IMR-90 (cell line): ENCODE measurements at regions not wholly inside any gene's neighbourhood (a gene's known extent, or its start where the extent isn't known, plus 50 kb on each side); places are given as distances from the start of the nearest gene placed in this dataset.
"Not testable (repeated sequence)": the region's sequence is repeated elsewhere in the genome, so short reads cannot be mapped to it uniquely, and the experiment has no call there.

ENCODE experiments used
- ATAC-seq: fragments of 200-7000 bp; cut with Tn5 transposase; 2 replicates; pipeline ENCODE4 v1.9.1; 2020; ENCODE audit warnings: low read depth, mild to moderate bottlenecking, moderate library complexity
- BruUV-seq: library from RNA; stranded (reverse); fragments of 400-500 nt; replicated peaks from 2 replicates; lab custom pipeline; 2021; lab: Mats Ljungman, UMichigan
- CTCF ChIA-PET: fragments of 300-600 bp; formaldehyde crosslinking; extraction: SDS; loops from one replicate; lab custom pipeline; 2021; ENCODE audit warnings: antibody characterized with exemption; lab: Yijun Ruan, JAX
- POLR2A ChIA-PET: fragments of 300-600 bp; sonication (Branson Sonifier 250); formaldehyde crosslinking; loops from one replicate; lab custom pipeline; 2022; ENCODE audit warnings: antibody characterized with exemption; ENCODE audit not compliant: unreplicated experiment; lab: Charles Lee
- DNase-seq: peaks from one replicate; pipeline ENCODE4 v3.0.0; 2013
- H2AFZ ChIP-seq: replicated peaks from 2 replicates; pipeline ENCODE3; 2013; ENCODE audit warnings: low read length, mild to moderate bottlenecking; ENCODE audit not compliant: poor library complexity
- H2AK5ac ChIP-seq: 2 replicates; pipeline ENCODE4 v1.6.1; 2013; ENCODE audit warnings: low read depth, low read length, inconsistent platforms
- H2AK9ac ChIP-seq: replicated peaks from 2 replicates; pipeline ENCODE3; 2013; ENCODE audit warnings: mild to moderate bottlenecking, low read depth, low read length, moderate library complexity; ENCODE audit not compliant: poor library complexity
- H2BK120ac ChIP-seq: 2 replicates; pipeline ENCODE4 v1.6.1; 2013; ENCODE audit warnings: low read depth, low read length, inconsistent platforms
- H2BK15ac ChIP-seq: 3 replicates; pipeline ENCODE4 v1.6.1; 2013; ENCODE audit warnings: low read depth, low read length, inconsistent platforms
- H2BK20ac ChIP-seq: 2 replicates; pipeline ENCODE4 v1.6.1; 2013; ENCODE audit warnings: low read depth, mild to moderate bottlenecking, inconsistent platforms, low read length, moderate library complexity
- H2BK5ac ChIP-seq: 2 replicates; pipeline ENCODE4 v1.6.1; 2013; ENCODE audit warnings: mild to moderate bottlenecking, low read depth, low read length, inconsistent platforms; ENCODE audit not compliant: poor library complexity, severe bottlenecking
- H3K14ac ChIP-seq: replicated peaks from 2 replicates; pipeline ENCODE4 v1.6.1; 2013; ENCODE audit warnings: low read depth, low read length, inconsistent platforms
- H3K18ac ChIP-seq: 2 replicates; pipeline ENCODE4 v1.6.1; 2013; ENCODE audit warnings: low read depth, low read length, control low read depth
- H3K23ac ChIP-seq: 2 replicates; pipeline ENCODE4 v1.6.1; 2013; ENCODE audit warnings: low read depth, low read length, inconsistent platforms
- H3K27ac ChIP-seq: 2 replicates; pipeline ENCODE4 v1.5.1; 2013; ENCODE audit warnings: mild to moderate bottlenecking, control low read depth, low read length; ENCODE audit not compliant: insufficient read depth
- H3K27me3 ChIP-seq: 2 replicates; pipeline ENCODE4 v1.6.1; 2013; ENCODE audit warnings: low read length; ENCODE audit not compliant: control insufficient read depth, insufficient read depth
- H3K36me3 ChIP-seq: 2 replicates; pipeline ENCODE4 v1.6.1; 2013; ENCODE audit warnings: low read length, mixed read lengths; ENCODE audit not compliant: control insufficient read depth, insufficient read depth
- H3K4ac ChIP-seq: 2 replicates; pipeline ENCODE4 v1.6.1; 2013; ENCODE audit warnings: low read depth, low read length, inconsistent platforms
- H3K4me1 ChIP-seq: 2 replicates; pipeline ENCODE4 v1.6.1; 2013; ENCODE audit warnings: low read length, mixed read lengths; ENCODE audit not compliant: control insufficient read depth, insufficient read depth
- H3K4me2 ChIP-seq: 2 replicates; pipeline ENCODE4 v1.6.1; 2013; ENCODE audit warnings: low read depth, mild to moderate bottlenecking, control low read depth, low read length, moderate library complexity
- H3K4me3 ChIP-seq: 2 replicates; pipeline ENCODE4 v1.5.1; 2013; ENCODE audit warnings: low read depth, mild to moderate bottlenecking, control low read depth, low read length, moderate library complexity; ENCODE audit not compliant: insufficient read depth
- H3K56ac ChIP-seq: 2 replicates; pipeline ENCODE4 v1.6.1; 2013; ENCODE audit warnings: low read length, inconsistent platforms; ENCODE audit not compliant: insufficient read depth; ENCODE audit errors: extremely low read depth
- H3K79me1 ChIP-seq, 2 experiments: 2 replicates each; pipeline ENCODE4 v1.6.1; 2013; ENCODE audit warnings: low read length in 2 of 2, inconsistent platforms in 1 of 2, low read depth in 1 of 2
- H3K9ac ChIP-seq: 2 replicates; pipeline ENCODE4 v1.6.1; 2013; ENCODE audit warnings: low read depth, low read length, control low read depth
- H3K9me1 ChIP-seq: 2 replicates; pipeline ENCODE4 v1.6.1; 2013; ENCODE audit warnings: low read length, inconsistent platforms; ENCODE audit not compliant: insufficient read depth
- H3K9me3 ChIP-seq: 2 replicates; pipeline ENCODE4 v1.6.1; 2013; ENCODE audit warnings: low read length; ENCODE audit not compliant: control insufficient read depth, insufficient read depth
- H4K20me1 ChIP-seq: 2 replicates; pipeline ENCODE4 v1.6.1; 2013; ENCODE audit warnings: low read length, inconsistent platforms; ENCODE audit not compliant: insufficient read depth
- H4K5ac ChIP-seq: 2 replicates; pipeline ENCODE4 v1.6.1; 2013; ENCODE audit warnings: mild to moderate bottlenecking, low read depth, low read length, control low read depth
- H4K8ac ChIP-seq, 2 experiments: 2 replicates each; pipeline ENCODE4 v1.6.1; 2013; ENCODE audit warnings: low read depth in 2 of 2, low read length in 2 of 2, control low read depth in 1 of 2, inconsistent platforms in 1 of 2
- H4K91ac ChIP-seq: 2 replicates; pipeline ENCODE4 v1.6.1; 2013; ENCODE audit warnings: low read depth, low read length, inconsistent platforms; ENCODE audit not compliant: insufficient read depth
- WGBS, 2 experiments: methylation state at CpG; one replicate each; pipeline versions ENCODE4 v1.1.5 to v1.1.7; 2013; ENCODE audit warnings: missing lambda C conversion rate in 2 of 2; ENCODE audit not compliant: insufficient read length in 1 of 2; ENCODE audit errors: extremely low coverage in 2 of 2; 5-methylcytosine and 5-hydroxymethylcytosine counted together
- dilution Hi-C: fragments of 300-500 bp; cut with HindIII; formaldehyde crosslinking; loops from one replicate; pipeline ENCODE4 v1.14.3; 2018; ENCODE audit warnings: low sequenced_read_pairs; ENCODE audit not compliant: unreplicated experiment
- in situ Hi-C: fragments of 300-500 bp; cut with MboI; formaldehyde crosslinking; loops from 3 replicates; pipeline ENCODE4 v1.14.3; 2019; ENCODE audit warnings: low sequenced_read_pairs, inconsistent platforms, mixed read lengths
- intact Hi-C: fragments of 100-400 bp; cut with micrococcal nuclease; formaldehyde crosslinking; loops from 2 replicates; pipeline ENCODE4 v1.10.0; 2022

- H3K4me3 ChIP-seq, H3K4me1 ChIP-seq, H4K91ac ChIP-seq, H3K9me1 ChIP-seq, H2BK5ac ChIP-seq, H2BK20ac ChIP-seq, CTCF ChIA-PET, H3K14ac ChIP-seq, dilution Hi-C loops, ATAC-seq, H3K36me3 ChIP-seq, H3K9me3 ChIP-seq, H3K9ac ChIP-seq, H4K20me1 ChIP-seq, H3K4me2 ChIP-seq, H3K18ac ChIP-seq, H4K8ac ChIP-seq, POLR2A ChIA-PET, H3K79me1 ChIP-seq, H3K56ac ChIP-seq, intact Hi-C loops, H3K23ac ChIP-seq, H2AFZ ChIP-seq, H2BK120ac ChIP-seq, H2AK9ac ChIP-seq, H4K5ac ChIP-seq, BruUV-seq, H2AK5ac ChIP-seq, DNase-seq, H3K4ac ChIP-seq, H3K27ac ChIP-seq, H2BK15ac ChIP-seq, H3K27me3 ChIP-seq: not testable (repeated sequence)
- WGBS, 2 experiments: 70% methylated on average over 2 of the region's 16 CpGs; no CpG with 5 or more reads in 1 of the 2 experiments
- in situ Hi-C loops: loop anchor here (25.0 kb wide), 1 partner anchor 1111 kb away; no protein-coding TSS in a partner anchor
Observed at GRCh38 chr6:86872810-86873209, 64.5 kb upstream of the HTR1E start.
